ENCODE measurements at regions not wholly inside any gene's neighbourhood (a gene's known extent, or its start where the extent isn't known, plus 50 kb on each side); places are given as distances from the start of the nearest gene placed in this dataset.
"Not testable (repeated sequence)": the region's sequence is repeated elsewhere in the genome, so short reads cannot be mapped to it uniquely, and the experiment has no call there.

- Histone ChIP-seq H3K4me1 (no peaks in the 10 kb centered on the region), H3K9me3 (no peaks in the 10 kb centered on the region), H3K4me3 (no peak overlapping the region), H3K36me3 (no peaks in the 10 kb centered on the region), H3K27me3 (no peaks in the 10 kb centered on the region), H3K27ac (no peak overlapping the region)
- DNase-seq (no peak), FAIRE-seq (no peak), ATAC-seq (no peak)
- 69 to 72% methylated on average over 8 of the region's 8 CpGs for WGBS, 2 donors
- intact Hi-C loops (cut with DNase I) = no loop called here
- no peak for TF ChIP-seq CTCF (IDR thresholded peaks at IDR 0.05)
Observed at GRCh38 chr14:94823556-94824341, 53.8 kb upstream of the GSC start.

- no peaks in the 10 kb centered on the region for H3K4me1 ChIP-seq
- H3K27ac ChIP-seq = no peak overlapping the region
- no peak overlapping the region for H3K4me3 ChIP-seq
- no peak for ATAC-seq
- DNase-seq = no peak
- WGBS, 2 donors = 79 to 91% methylated on average over 4 of the region's 4 CpGs
- H3K27me3 ChIP-seq = no peaks in the 10 kb centered on the region
- FAIRE-seq = no peak
- no peak for TF ChIP-seq CTCF (IDR thresholded peaks at IDR 0.05)
- intact Hi-C loops (cut with DNase I) = no loop called here
- H3K36me3 ChIP-seq = no peaks in the 10 kb centered on the region
- no peaks in the 10 kb centered on the region for H3K9me3 ChIP-seq
Observed at GRCh38 chr14:94821705-94822104, 51.8 kb upstream of the GSC start.

- H3K4me1 ChIP-seq; FAIRE-seq; H3K36me3 ChIP-seq; intact Hi-C loops (cut with DNase I); H3K27me3 ChIP-seq; DNase-seq; H3K4me3 ChIP-seq; H3K27ac ChIP-seq; ATAC-seq; H3K9me3 ChIP-seq: not testable (repeated sequence)
- 72 to 92% methylated on average over 1 of the region's 1 CpG for WGBS, 2 donors
Observed at GRCh38 chr14:94820932-94821331, 51.0 kb upstream of the GSC start.
